H9 (cell line): ENCODE measurements at regions not wholly inside any gene's neighbourhood (a gene's known extent, or its start where the extent isn't known, plus 50 kb on each side); places are given as distances from the start of the nearest gene placed in this dataset.

Experiments
- DNase-seq: peaks from one replicate; pipeline ENCODE4 v3.0.0-alpha.2; 2017
- H2AFZ ChIP-seq: one replicate; pipeline ENCODE4 v1.6.1; 2013; ENCODE audit warnings: mild to moderate bottlenecking, low read length, control low read depth, moderate library complexity
- H2AK5ac ChIP-seq: 2 replicates; pipeline ENCODE4 v1.6.1; 2013; ENCODE audit warnings: low read length, control low read depth, mixed read lengths; ENCODE audit not compliant: insufficient read length
- H2BK120ac ChIP-seq: one replicate; pipeline ENCODE4 v1.6.1; 2013; ENCODE audit warnings: low read depth, mild to moderate bottlenecking, low read length, control low read depth, inconsistent platforms; ENCODE audit not compliant: poor library complexity, severe bottlenecking
- H2BK12ac ChIP-seq: 2 replicates; pipeline ENCODE4 v1.6.1; 2013; ENCODE audit warnings: low read length, control low read depth, mixed read lengths, low read depth; ENCODE audit not compliant: insufficient read length
- H2BK15ac ChIP-seq: 2 replicates; pipeline ENCODE4 v1.6.1; 2013; ENCODE audit warnings: low read depth, low read length, control low read depth
- H2BK20ac ChIP-seq: one replicate; pipeline ENCODE4 v1.6.1; 2013; ENCODE audit warnings: low read depth, mild to moderate bottlenecking, low read length, control low read depth, inconsistent platforms; ENCODE audit not compliant: poor library complexity, severe bottlenecking
- H2BK5ac ChIP-seq: 2 replicates; pipeline ENCODE4 v1.6.1; 2013; ENCODE audit warnings: low read length, control low read depth, mixed read lengths; ENCODE audit not compliant: insufficient read length
- H3K14ac ChIP-seq: 2 replicates; pipeline ENCODE4 v1.6.1; 2013; ENCODE audit warnings: low read length, control low read depth; ENCODE audit not compliant: insufficient read depth
- H3K18ac ChIP-seq: 2 replicates; pipeline ENCODE4 v1.6.1; 2013; ENCODE audit warnings: low read depth, mild to moderate bottlenecking, mixed read lengths, low read length, control low read depth; ENCODE audit not compliant: insufficient read length
- H3K23ac ChIP-seq: 2 replicates; pipeline ENCODE4 v1.6.1; 2013; ENCODE audit warnings: low read length, control low read depth, mixed read lengths, low read depth; ENCODE audit not compliant: insufficient read length
- H3K23me2 ChIP-seq: 2 replicates; pipeline ENCODE4 v1.6.1; 2013; ENCODE audit warnings: low read depth, mild to moderate bottlenecking, mixed read lengths, low read length, control low read depth; ENCODE audit not compliant: insufficient read length, poor library complexity, severe bottlenecking
- H3K27ac ChIP-seq: 2 replicates; pipeline ENCODE4 v1.5.1; 2013; ENCODE audit warnings: low read length, control low read depth, mixed read lengths, low read depth; ENCODE audit not compliant: insufficient read length
- H3K27me3 ChIP-seq: 2 replicates; pipeline ENCODE4 v1.6.1; 2013; ENCODE audit warnings: low read length, control low read depth, inconsistent platforms; ENCODE audit not compliant: insufficient read depth
- H3K4ac ChIP-seq: 2 replicates; pipeline ENCODE4 v1.6.1; 2013; ENCODE audit warnings: low read depth, mild to moderate bottlenecking, control low read depth, inconsistent platforms, low read length, moderate library complexity
- H3K4me1 ChIP-seq: 2 replicates; pipeline ENCODE4 v1.6.1; 2013; ENCODE audit warnings: low read length, control low read depth, inconsistent platforms; ENCODE audit not compliant: insufficient read depth
- H3K4me2 ChIP-seq: 2 replicates; pipeline ENCODE4 v1.6.1; 2013; ENCODE audit warnings: low read length, control low read depth, mixed read lengths; ENCODE audit not compliant: insufficient read length, insufficient read depth
- H3K56ac ChIP-seq: 2 replicates; pipeline ENCODE4 v1.6.1; 2013; ENCODE audit warnings: low read depth, mild to moderate bottlenecking, mixed read lengths, low read length, control low read depth; ENCODE audit not compliant: insufficient read length
- H3K79me1 ChIP-seq: 2 replicates; pipeline ENCODE4 v1.6.1; 2013; ENCODE audit warnings: low read depth, mild to moderate bottlenecking, moderate library complexity, low read length, control low read depth, inconsistent platforms; ENCODE audit not compliant: insufficient read depth, poor library complexity, severe bottlenecking
- H3K79me2 ChIP-seq: 2 replicates; pipeline ENCODE4 v1.6.1; 2013; ENCODE audit warnings: low read length, control low read depth, inconsistent platforms; ENCODE audit not compliant: insufficient read depth
- H3K9ac ChIP-seq: 2 replicates; pipeline ENCODE4 v1.6.1; 2013; ENCODE audit warnings: low read length, control low read depth, mixed read lengths; ENCODE audit not compliant: insufficient read length; ENCODE audit errors: extremely low read depth
- H3K9me3 ChIP-seq: one replicate; pipeline ENCODE4 v1.6.1; 2013; ENCODE audit warnings: low read depth, low read length, inconsistent platforms; ENCODE audit not compliant: control insufficient read depth
- H3T11ph ChIP-seq: one replicate; pipeline ENCODE4 v1.6.1; 2013; ENCODE audit warnings: mild to moderate bottlenecking, low read length, control low read depth, inconsistent platforms
- H4K20me1 ChIP-seq: one replicate; pipeline ENCODE4 v1.6.1; 2013; ENCODE audit not compliant: control insufficient read depth, insufficient read length, insufficient read depth
- H4K5ac ChIP-seq: 2 replicates; pipeline ENCODE4 v1.6.1; 2013; ENCODE audit warnings: low read depth, mild to moderate bottlenecking, mixed read lengths, low read length, control low read depth; ENCODE audit not compliant: insufficient read length
- H4K8ac ChIP-seq: replicated peaks from 2 replicates; pipeline ENCODE4 v1.6.1; 2013; ENCODE audit warnings: low read length, control low read depth, mixed read lengths, low read depth; ENCODE audit not compliant: insufficient read length
- H4K91ac ChIP-seq: 2 replicates; pipeline ENCODE4 v1.6.1; 2013; ENCODE audit warnings: low read depth, mild to moderate bottlenecking, moderate library complexity, mixed read lengths, low read length, control low read depth; ENCODE audit not compliant: insufficient read length
- H3K27ac Mint-ChIP-seq, 3 experiments: 2 replicates in 2 of 3; 3 replicates in 1 of 3; pipeline ENCODE4 v1.8.0; 2020 to 2021; ENCODE audit warnings: mixed read lengths in 3 of 3, mild to moderate bottlenecking in 1 of 3, moderate library complexity in 1 of 3
- H3K27me3 Mint-ChIP-seq: 2 replicates; pipeline ENCODE4 v1.8.0; 2021; ENCODE audit warnings: low read depth, mild to moderate bottlenecking, moderate library complexity, mixed read lengths
- H3K36me3 Mint-ChIP-seq, 3 experiments: 2 replicates in 2 of 3; 3 replicates in 1 of 3; pipeline ENCODE4 v1.8.0; 2020 to 2021; ENCODE audit warnings: low read depth in 3 of 3, mixed read lengths in 3 of 3; ENCODE audit not compliant: insufficient read depth in 1 of 3
- H3K4me1 Mint-ChIP-seq, 2 experiments: 2 replicates each; pipeline ENCODE4 v1.8.0; 2020; ENCODE audit warnings: mixed read lengths in 2 of 2
- H3K4me3 Mint-ChIP-seq, 2 experiments: 2 replicates in 1 of 2; 3 replicates in 1 of 2; pipeline ENCODE4 v1.8.0; 2020 to 2021; ENCODE audit warnings: mild to moderate bottlenecking in 2 of 2, mixed read lengths in 2 of 2, moderate library complexity in 1 of 2
- H3K9me3 Mint-ChIP-seq, 2 experiments: 2 replicates in 1 of 2; 3 replicates in 1 of 2; pipeline ENCODE4 v1.8.0; 2020; ENCODE audit warnings: mild to moderate bottlenecking in 2 of 2, mixed read lengths in 2 of 2, moderate library complexity in 1 of 2
- WGBS: extraction: QIAGEN DNeasy Blood & Tissue Kit; methylation state at CpG from one replicate; pipeline ENCODE4 v1.1.7; 2013; ENCODE audit warnings: missing lambda C conversion rate, low lambda C conversion rate, mixed read lengths; ENCODE audit not compliant: insufficient read length; ENCODE audit errors: extremely low coverage; 5-methylcytosine and 5-hydroxymethylcytosine counted together
- TF ChIP-seq, protein P1 (sequence below): fragments of 200-600 bp; sonication (generic); conservative IDR thresholded peaks from 3 replicates; pipeline ENCODE4 v1.8.0; 2021; ENCODE audit warnings: antibody characterized with exemption, mild to moderate bottlenecking

DNA sequence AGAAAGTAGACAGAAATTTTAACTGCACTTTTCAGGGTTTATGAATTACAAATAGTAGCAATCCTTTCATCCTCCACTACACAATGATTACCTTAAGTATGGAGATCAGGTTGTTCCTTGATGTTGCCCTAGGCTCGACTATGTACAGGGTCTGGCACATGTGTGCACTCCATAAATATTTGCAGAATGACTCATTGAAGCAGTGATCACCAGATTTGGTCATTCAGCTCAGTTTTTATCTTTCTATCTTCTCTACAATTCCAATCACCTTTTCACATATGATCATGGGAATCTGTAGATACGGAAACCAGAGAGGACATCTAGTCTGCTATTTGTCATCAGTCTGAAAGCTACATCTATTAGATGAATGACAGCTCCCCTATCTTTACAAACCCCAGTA lies 171.7 kb upstream of the HCCS start:
- H3K4me2 ChIP-seq, result no peak overlapping the region
- no peak overlapping the region for H4K8ac ChIP-seq
- no peak overlapping the region for H3K27ac ChIP-seq
- H2BK20ac ChIP-seq, result no peak overlapping the region
- no peak for DNase-seq
- H2BK12ac ChIP-seq, result no peak overlapping the region
- no peak overlapping the region for H2AK5ac ChIP-seq
- no peaks in the 10 kb centered on the region for H3K23me2 ChIP-seq
- TF ChIP-seq, protein P1, sequence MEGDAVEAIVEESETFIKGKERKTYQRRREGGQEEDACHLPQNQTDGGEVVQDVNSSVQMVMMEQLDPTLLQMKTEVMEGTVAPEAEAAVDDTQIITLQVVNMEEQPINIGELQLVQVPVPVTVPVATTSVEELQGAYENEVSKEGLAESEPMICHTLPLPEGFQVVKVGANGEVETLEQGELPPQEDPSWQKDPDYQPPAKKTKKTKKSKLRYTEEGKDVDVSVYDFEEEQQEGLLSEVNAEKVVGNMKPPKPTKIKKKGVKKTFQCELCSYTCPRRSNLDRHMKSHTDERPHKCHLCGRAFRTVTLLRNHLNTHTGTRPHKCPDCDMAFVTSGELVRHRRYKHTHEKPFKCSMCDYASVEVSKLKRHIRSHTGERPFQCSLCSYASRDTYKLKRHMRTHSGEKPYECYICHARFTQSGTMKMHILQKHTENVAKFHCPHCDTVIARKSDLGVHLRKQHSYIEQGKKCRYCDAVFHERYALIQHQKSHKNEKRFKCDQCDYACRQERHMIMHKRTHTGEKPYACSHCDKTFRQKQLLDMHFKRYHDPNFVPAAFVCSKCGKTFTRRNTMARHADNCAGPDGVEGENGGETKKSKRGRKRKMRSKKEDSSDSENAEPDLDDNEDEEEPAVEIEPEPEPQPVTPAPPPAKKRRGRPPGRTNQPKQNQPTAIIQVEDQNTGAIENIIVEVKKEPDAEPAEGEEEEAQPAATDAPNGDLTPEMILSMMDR, result no peak
- no peak overlapping the region for H4K5ac ChIP-seq
- Mint-ChIP-seq H3K4me1 (no peaks in the 10 kb centered on the region), H3K4me3 (no peak overlapping the region), H3K27me3 (no peaks in the 10 kb centered on the region; the same call in 1 of the 2 replicates), H3K36me3 (no peaks in the 10 kb centered on the region; a peak in 2 of 7 replicates), H3K27ac (no peak overlapping the region), H3K9me3 (peaks cover 38 to 45% of the 10 kb centered on the region in 2 experiments)
- no peak overlapping the region for H2BK120ac ChIP-seq
- no peak overlapping the region for H3K18ac ChIP-seq
- H2BK15ac ChIP-seq, result no peak overlapping the region
- H3T11ph ChIP-seq, result no peak overlapping the region
- no peak overlapping the region for H3K4ac ChIP-seq
- WGBS, result no CpG with 5 or more reads among the region's 2 CpGs
- no peak overlapping the region for H4K91ac ChIP-seq
- H3K56ac ChIP-seq, result no peak overlapping the region
- H2BK5ac ChIP-seq, result no peak overlapping the region
- H3K79me1 ChIP-seq, result no peaks in the 10 kb centered on the region
- H3K9me3 ChIP-seq, result peaks cover 6% of the 10 kb centered on the region
- H3K27me3 ChIP-seq, result no peaks in the 10 kb centered on the region
- H3K79me2 ChIP-seq, result no peaks in the 10 kb centered on the region
- H3K23ac ChIP-seq, result no peak overlapping the region
- no peak overlapping the region for H3K14ac ChIP-seq
- H2AFZ ChIP-seq, result no peak overlapping the region
- H3K9ac ChIP-seq, result no peak overlapping the region
- no peaks in the 10 kb centered on the region for H4K20me1 ChIP-seq
- H3K4me1 ChIP-seq, result no peaks in the 10 kb centered on the region
